ENCODE measurements at regions not wholly inside any gene's neighbourhood (a gene's known extent, or its start where the extent isn't known, plus 50 kb on each side); places are given as distances from the start of the nearest gene placed in this dataset.

DNA sequence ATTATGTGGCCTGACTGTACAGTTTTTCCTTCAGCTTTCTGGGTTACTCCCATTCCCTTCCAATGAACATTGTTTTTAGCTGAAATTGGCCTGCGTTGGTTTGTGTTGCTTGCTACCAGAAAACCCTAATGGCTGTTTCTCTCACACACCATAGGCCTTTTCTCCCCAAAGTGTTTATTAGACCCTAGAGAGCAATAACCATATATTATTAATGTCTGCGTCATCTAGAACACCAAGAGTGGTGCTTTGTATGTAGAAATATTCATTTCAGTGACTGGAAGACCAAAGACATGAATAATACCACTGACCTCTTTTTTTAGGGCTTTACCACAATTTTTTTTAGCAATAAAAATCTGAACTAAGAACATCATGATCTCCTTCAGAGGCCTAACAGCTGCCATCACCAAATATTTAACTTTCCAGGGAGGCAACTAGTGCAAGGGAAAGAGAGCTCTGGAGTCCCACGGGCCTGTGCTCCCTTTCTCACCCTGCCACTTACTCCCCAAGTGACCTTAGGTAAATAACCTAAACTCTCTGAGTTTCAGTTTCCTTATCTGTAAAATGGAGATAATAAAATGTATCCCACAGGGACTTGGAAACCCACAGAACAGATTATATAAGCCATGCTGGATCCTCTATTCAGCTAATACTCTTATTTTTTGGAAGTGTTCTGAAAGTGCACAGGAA, 201.9 kb upstream of the ISL1 start:
- Mint-ChIP-seq H3K36me3 (ENCODE audit: low read depth) (no peaks in the 10 kb centered on the region), H3K27me3 (ENCODE audit: insufficient read depth, low read depth, poor library complexity) (no peaks in the 10 kb centered on the region), H3K9me3 (no peaks in the 10 kb centered on the region), H3K27ac (no peak overlapping the region), H3K4me3 (no peak overlapping the region), H3K4me1 (peaks cover 15% of the 10 kb centered on the region; the same call in 2 of the 3 replicates)
- Histone ChIP-seq H3K36me3 (ENCODE audit: insufficient read depth) (no peaks in the 10 kb centered on the region), H3K4me3 (no peak overlapping the region), H3K79me2 (replicated peaks; ENCODE audit: insufficient read depth) (no peaks in the 10 kb centered on the region), H3K9me2 (ENCODE audit: insufficient read depth) (0 out of 2 replicates have a peak, but pooled peaks cover 2% of the 10 kb centered on the region), H3F3A (replicated peaks; ENCODE audit: low read depth) (no peaks in the 10 kb centered on the region), H2AFZ (no peak overlapping the region), H3K4me2 (no peak overlapping the region), H4K20me1 (replicated peaks; ENCODE audit: insufficient read depth) (no peaks in the 10 kb centered on the region), H3K27me3 (ENCODE audit: insufficient read depth) (no peaks in the 10 kb centered on the region), H3K4me1 (ENCODE audit: insufficient read depth) (peaks cover 12% of the 10 kb centered on the region), H3K27ac (ENCODE audit: low read depth) (no peak overlapping the region)
- no peak for DNase-seq (ENCODE audit: low spot score)
- TF ChIP-seq EZH2 (IDR thresholded peaks at IDR 0.05; ENCODE audit: low read depth, unreplicated experiment), result no peak
- ATAC-seq, result no peak

DNA sequence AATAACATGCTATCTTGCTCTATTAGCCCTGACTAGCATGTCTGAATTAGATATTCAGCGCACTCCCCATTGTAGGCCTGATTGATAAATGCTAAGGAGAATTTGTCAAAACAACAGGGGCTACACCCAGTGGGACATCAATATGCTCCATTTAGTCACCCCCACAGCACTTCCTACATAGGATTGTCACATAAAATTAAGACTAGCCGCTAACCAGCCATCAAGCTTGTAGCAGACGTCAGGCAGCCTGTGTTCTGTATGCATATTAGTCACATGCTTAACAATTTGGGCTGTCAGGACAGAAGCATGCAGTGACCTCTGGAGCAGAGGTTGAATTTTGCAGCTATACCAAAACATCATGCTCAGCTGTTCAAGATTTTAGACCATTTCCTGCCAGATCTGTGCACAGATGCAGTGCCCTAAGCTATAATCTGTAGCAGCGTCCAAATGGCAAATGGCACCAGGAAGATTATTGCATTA, 197.4 kb upstream of the ISL1 start:
- Mint-ChIP-seq H3K4me1 (peaks cover 25% of the 10 kb centered on the region), H3K27ac (no peak overlapping the region), H3K9me3 (no peaks in the 10 kb centered on the region), H3K4me3 (no peak overlapping the region), H3K36me3 (ENCODE audit: low read depth) (no peaks in the 10 kb centered on the region), H3K27me3 (ENCODE audit: insufficient read depth, low read depth, poor library complexity) (no peaks in the 10 kb centered on the region)
- H3K4me1 ChIP-seq (ENCODE audit: insufficient read depth), result peaks cover 18% of the 10 kb centered on the region
- H3K27me3 ChIP-seq (ENCODE audit: insufficient read depth), result no peaks in the 10 kb centered on the region
- no peaks in the 10 kb centered on the region for H3K36me3 ChIP-seq (ENCODE audit: insufficient read depth)
- no peaks in the 10 kb centered on the region for H3K79me2 ChIP-seq (replicated peaks; ENCODE audit: insufficient read depth)
- no peaks in the 10 kb centered on the region for H3F3A ChIP-seq (replicated peaks; ENCODE audit: low read depth)
- ATAC-seq, result no peak
- no peak overlapping the region for H2AFZ ChIP-seq
- H3K27ac ChIP-seq (ENCODE audit: low read depth), result no peak overlapping the region
- H3K9me2 ChIP-seq (ENCODE audit: insufficient read depth), result no peaks in the 10 kb centered on the region
- H4K20me1 ChIP-seq (replicated peaks; ENCODE audit: insufficient read depth), result no peaks in the 10 kb centered on the region
- no peak overlapping the region for H3K4me3 ChIP-seq
- peak; percentile 8 for DNase-seq (ENCODE audit: low spot score)
- H3K4me2 ChIP-seq, result peak overlapping the region; percentile 4
- TF ChIP-seq JUNB (IDR thresholded peaks at IDR 0.05; ENCODE audit: unreplicated experiment) (no peak), NANOG (IDR thresholded peaks at IDR 0.05; ENCODE audit: borderline replicate concordance) (no peak), EZH2phosphoT487 (IDR thresholded peaks at IDR 0.05; ENCODE audit: unreplicated experiment) (no peak), POLR2AphosphoS5 (IDR thresholded peaks at IDR 0.05; ENCODE audit: low read depth) (no peak), ZNF331 (CRISPR knock-in tag; IDR thresholded peaks at IDR 0.05; ENCODE audit: low read depth) (no peak), CREB1 (CRISPR knock-in tag; IDR thresholded peaks at IDR 0.05; ENCODE audit: low read depth) (no peak), EZH2 (IDR thresholded peaks at IDR 0.05; ENCODE audit: low read depth, unreplicated experiment) (no peak), ZNF114 (CRISPR knock-in tag; IDR thresholded peaks at IDR 0.05) (no peak), STAT1 (IDR thresholded peaks at IDR 0.05; ENCODE audit: unreplicated experiment) (no peak)
- TF ChIP-seq, protein P1, sequence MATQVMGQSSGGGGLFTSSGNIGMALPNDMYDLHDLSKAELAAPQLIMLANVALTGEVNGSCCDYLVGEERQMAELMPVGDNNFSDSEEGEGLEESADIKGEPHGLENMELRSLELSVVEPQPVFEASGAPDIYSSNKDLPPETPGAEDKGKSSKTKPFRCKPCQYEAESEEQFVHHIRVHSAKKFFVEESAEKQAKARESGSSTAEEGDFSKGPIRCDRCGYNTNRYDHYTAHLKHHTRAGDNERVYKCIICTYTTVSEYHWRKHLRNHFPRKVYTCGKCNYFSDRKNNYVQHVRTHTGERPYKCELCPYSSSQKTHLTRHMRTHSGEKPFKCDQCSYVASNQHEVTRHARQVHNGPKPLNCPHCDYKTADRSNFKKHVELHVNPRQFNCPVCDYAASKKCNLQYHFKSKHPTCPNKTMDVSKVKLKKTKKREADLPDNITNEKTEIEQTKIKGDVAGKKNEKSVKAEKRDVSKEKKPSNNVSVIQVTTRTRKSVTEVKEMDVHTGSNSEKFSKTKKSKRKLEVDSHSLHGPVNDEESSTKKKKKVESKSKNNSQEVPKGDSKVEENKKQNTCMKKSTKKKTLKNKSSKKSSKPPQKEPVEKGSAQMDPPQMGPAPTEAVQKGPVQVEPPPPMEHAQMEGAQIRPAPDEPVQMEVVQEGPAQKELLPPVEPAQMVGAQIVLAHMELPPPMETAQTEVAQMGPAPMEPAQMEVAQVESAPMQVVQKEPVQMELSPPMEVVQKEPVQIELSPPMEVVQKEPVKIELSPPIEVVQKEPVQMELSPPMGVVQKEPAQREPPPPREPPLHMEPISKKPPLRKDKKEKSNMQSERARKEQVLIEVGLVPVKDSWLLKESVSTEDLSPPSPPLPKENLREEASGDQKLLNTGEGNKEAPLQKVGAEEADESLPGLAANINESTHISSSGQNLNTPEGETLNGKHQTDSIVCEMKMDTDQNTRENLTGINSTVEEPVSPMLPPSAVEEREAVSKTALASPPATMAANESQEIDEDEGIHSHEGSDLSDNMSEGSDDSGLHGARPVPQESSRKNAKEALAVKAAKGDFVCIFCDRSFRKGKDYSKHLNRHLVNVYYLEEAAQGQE (IDR thresholded peaks at IDR 0.05; ENCODE audit: unreplicated experiment), result no peak
- TF ChIP-seq, protein P2, sequence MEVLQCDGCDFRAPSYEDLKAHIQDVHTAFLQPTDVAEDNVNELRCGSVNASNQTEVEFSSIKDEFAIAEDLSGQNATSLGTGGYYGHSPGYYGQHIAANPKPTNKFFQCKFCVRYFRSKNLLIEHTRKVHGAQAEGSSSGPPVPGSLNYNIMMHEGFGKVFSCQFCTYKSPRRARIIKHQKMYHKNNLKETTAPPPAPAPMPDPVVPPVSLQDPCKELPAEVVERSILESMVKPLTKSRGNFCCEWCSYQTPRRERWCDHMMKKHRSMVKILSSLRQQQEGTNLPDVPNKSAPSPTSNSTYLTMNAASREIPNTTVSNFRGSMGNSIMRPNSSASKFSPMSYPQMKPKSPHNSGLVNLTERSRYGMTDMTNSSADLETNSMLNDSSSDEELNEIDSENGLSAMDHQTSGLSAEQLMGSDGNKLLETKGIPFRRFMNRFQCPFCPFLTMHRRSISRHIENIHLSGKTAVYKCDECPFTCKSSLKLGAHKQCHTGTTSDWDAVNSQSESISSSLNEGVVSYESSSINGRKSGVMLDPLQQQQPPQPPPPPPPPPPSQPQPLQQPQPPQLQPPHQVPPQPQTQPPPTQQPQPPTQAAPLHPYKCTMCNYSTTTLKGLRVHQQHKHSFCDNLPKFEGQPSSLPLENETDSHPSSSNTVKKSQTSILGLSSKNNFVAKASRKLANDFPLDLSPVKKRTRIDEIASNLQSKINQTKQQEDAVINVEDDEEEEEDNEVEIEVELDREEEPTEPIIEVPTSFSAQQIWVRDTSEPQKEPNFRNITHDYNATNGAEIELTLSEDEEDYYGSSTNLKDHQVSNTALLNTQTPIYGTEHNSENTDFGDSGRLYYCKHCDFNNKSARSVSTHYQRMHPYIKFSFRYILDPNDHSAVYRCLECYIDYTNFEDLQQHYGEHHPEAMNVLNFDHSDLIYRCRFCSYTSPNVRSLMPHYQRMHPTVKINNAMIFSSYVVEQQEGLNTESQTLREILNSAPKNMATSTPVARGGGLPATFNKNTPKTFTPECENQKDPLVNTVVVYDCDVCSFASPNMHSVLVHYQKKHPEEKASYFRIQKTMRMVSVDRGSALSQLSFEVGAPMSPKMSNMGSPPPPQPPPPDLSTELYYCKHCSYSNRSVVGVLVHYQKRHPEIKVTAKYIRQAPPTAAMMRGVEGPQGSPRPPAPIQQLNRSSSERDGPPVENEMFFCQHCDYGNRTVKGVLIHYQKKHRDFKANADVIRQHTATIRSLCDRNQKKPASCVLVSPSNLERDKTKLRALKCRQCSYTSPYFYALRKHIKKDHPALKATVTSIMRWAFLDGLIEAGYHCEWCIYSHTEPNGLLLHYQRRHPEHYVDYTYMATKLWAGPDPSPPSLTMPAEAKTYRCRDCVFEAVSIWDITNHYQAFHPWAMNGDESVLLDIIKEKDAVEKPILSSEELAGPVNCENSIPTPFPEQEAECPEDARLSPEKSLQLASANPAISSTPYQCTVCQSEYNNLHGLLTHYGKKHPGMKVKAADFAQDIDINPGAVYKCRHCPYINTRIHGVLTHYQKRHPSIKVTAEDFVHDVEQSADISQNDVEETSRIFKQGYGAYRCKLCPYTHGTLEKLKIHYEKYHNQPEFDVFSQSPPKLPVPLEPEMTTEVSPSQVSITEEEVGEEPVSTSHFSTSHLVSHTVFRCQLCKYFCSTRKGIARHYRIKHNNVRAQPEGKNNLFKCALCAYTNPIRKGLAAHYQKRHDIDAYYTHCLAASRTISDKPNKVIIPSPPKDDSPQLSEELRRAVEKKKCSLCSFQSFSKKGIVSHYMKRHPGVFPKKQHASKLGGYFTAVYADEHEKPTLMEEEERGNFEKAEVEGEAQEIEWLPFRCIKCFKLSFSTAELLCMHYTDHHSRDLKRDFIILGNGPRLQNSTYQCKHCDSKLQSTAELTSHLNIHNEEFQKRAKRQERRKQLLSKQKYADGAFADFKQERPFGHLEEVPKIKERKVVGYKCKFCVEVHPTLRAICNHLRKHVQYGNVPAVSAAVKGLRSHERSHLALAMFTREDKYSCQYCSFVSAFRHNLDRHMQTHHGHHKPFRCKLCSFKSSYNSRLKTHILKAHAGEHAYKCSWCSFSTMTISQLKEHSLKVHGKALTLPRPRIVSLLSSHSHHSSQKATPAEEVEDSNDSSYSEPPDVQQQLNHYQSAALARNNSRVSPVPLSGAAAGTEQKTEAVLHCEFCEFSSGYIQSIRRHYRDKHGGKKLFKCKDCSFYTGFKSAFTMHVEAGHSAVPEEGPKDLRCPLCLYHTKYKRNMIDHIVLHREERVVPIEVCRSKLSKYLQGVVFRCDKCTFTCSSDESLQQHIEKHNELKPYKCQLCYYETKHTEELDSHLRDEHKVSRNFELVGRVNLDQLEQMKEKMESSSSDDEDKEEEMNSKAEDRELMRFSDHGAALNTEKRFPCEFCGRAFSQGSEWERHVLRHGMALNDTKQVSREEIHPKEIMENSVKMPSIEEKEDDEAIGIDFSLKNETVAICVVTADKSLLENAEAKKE (CRISPR knock-in tag; IDR thresholded peaks at IDR 0.05), result no peak

Data from GM23338 (cell line).